GM12874 (cell line): ENCODE measurements at regions not wholly inside any gene's neighbourhood (a gene's known extent, or its start where the extent isn't known, plus 50 kb on each side); places are given as distances from the start of the nearest gene placed in this dataset.

ENCODE experiments used
- CTCF ChIP-seq: IDR thresholded peaks from 2 replicates; pipeline ENCODE4 v1.5.1; 2011; ENCODE audit warnings: low read depth, mild to moderate bottlenecking, control low read depth, low read length, moderate library complexity; ENCODE audit not compliant: insufficient read depth

GRCh38 chr2:750628-751027 lies 73.4 kb upstream of the TMEM18 start:
- TF ChIP-seq CTCF: no peak

GRCh38 chr2:747762-748351 lies 70.7 kb upstream of the TMEM18 start:
- no peak for TF ChIP-seq CTCF

GRCh38 chr2:746697-747096 lies 69.5 kb upstream of the TMEM18 start:
- no peak for TF ChIP-seq CTCF

- TF ChIP-seq CTCF: no peak
These were observed 66.9 kb upstream of the TMEM18 start for GRCh38 chr2:744088-744487.

GRCh38 chr2:742221-742620 lies 65.0 kb upstream of the TMEM18 start:
- no peak for TF ChIP-seq CTCF

- TF ChIP-seq CTCF: no peak
These were observed 63.9 kb upstream of the TMEM18 start for GRCh38 chr2:741195-741496.

GRCh38 chr2:736939-737338 lies 59.7 kb upstream of the TMEM18 start:
- TF ChIP-seq CTCF: no peak
